ENCODE measurements at regions not wholly inside any gene's neighbourhood (a gene's known extent, or its start where the extent isn't known, plus 50 kb on each side); places are given as distances from the start of the nearest gene placed in this dataset.
"Not testable (repeated sequence)": the region's sequence is repeated elsewhere in the genome, so short reads cannot be mapped to it uniquely, and the experiment has no call there.

DNA sequence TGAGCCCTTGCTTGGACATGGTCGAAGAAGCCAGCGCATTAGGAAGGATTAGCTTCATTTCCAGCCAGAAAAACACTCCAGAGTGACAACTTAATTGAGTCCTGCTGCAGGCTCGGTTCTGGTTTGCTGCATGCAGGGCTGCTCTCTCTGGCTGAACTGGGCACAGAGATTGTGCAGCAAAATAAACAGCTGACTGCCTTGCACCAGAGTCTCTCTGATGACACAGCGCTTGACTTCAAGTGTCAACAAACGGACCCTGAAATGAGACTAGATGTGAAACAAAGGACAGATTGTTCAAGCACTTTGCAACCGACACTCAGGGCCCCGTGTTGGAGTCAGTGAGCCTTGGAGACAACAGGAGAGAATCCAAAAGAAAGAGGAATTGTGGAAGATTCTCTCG, 197.3 kb upstream of the LRRC61 start (continued):
- TF ChIP-seq, protein P1, sequence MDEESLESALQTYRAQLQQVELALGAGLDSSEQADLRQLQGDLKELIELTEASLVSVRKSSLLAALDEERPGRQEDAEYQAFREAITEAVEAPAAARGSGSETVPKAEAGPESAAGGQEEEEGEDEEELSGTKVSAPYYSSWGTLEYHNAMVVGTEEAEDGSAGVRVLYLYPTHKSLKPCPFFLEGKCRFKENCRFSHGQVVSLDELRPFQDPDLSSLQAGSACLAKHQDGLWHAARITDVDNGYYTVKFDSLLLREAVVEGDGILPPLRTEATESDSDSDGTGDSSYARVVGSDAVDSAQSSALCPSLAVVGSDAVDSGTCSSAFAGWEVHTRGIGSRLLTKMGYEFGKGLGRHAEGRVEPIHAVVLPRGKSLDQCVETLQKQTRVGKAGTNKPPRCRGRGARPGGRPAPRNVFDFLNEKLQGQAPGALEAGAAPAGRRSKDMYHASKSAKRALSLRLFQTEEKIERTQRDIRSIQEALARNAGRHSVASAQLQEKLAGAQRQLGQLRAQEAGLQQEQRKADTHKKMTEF (CRISPR knock-in tag; IDR thresholded peaks at IDR 0.05), result peak; percentile 76
- TF ChIP-seq REPIN1 (CRISPR knock-in tag; IDR thresholded peaks at IDR 0.05; ENCODE audit: borderline replicate concordance, low read depth) (0 out of 2 replicates have a peak, but pooled peaks have one; percentile 19), ELF3 (CRISPR knock-in tag; IDR thresholded peaks at IDR 0.05) (peak; percentile 63), KDM6A (CRISPR knock-in tag; IDR thresholded peaks at IDR 0.05; ENCODE audit: low read depth) (0 out of 2 replicates have a peak, but pooled peaks have one; percentile 50), NR2F6 (CRISPR knock-in tag; IDR thresholded peaks at IDR 0.05) (peak; percentile 55), PAXIP1 (CRISPR knock-in tag; conservative IDR thresholded peaks at IDR 0.05) (peak; percentile 51; the same call in 1 of the 2 replicates), TARDBP (CRISPR knock-in tag; IDR thresholded peaks at IDR 0.05) (peak; percentile 45; the same call in 1 of the 2 replicates), PHF5A (CRISPR knock-in tag; IDR thresholded peaks at IDR 0.05; ENCODE audit: low read depth, unreplicated experiment) (peak; percentile 28), ISL2 (CRISPR knock-in tag; IDR thresholded peaks at IDR 0.05) (peak; percentile 88), FOXK2 (IDR thresholded peaks at IDR 0.05) (peak; percentile 70; the same call in 1 of the 2 replicates), ZNF792 (CRISPR knock-in tag; IDR thresholded peaks at IDR 0.05) (peak; percentile 87; the same call in 1 of the 2 replicates), RARA (CRISPR knock-in tag; IDR thresholded peaks at IDR 0.05) (0 out of 2 replicates have a peak, but pooled peaks have one; percentile 64), YEATS4 (CRISPR knock-in tag; IDR thresholded peaks at IDR 0.05; ENCODE audit: borderline replicate concordance) (peak; percentile 49; the same call in 1 of the 2 replicates), ZNF644 (CRISPR knock-in tag; IDR thresholded peaks at IDR 0.05; ENCODE audit: low read depth) (peak; percentile 31; the same call in 1 of the 2 replicates), GATAD1 (CRISPR knock-in tag; IDR thresholded peaks at IDR 0.05) (peak; percentile 60), ZNF12 (CRISPR knock-in tag; IDR thresholded peaks at IDR 0.05) (peak; percentile 92), KMT2B (CRISPR knock-in tag; IDR thresholded peaks at IDR 0.05) (0 out of 2 replicates have a peak, but pooled peaks have one; percentile 41), FOXP1 (IDR thresholded peaks at IDR 0.05) (peak; percentile 62; the same call in 1 of the 2 replicates), FOXP1 (CRISPR knock-in tag; IDR thresholded peaks at IDR 0.05) (peak; percentile 78), THAP11 (CRISPR knock-in tag; IDR thresholded peaks at IDR 0.05) (peak; percentile 29; the same call in 1 of the 2 replicates), NCOA2 (CRISPR knock-in tag; IDR thresholded peaks at IDR 0.05) (peak; percentile 78), ERF (CRISPR knock-in tag; IDR thresholded peaks at IDR 0.05) (peak; percentile 39; the same call in 1 of the 2 replicates), HMG20B (CRISPR knock-in tag; conservative IDR thresholded peaks at IDR 0.05) (peak; percentile 59; the same call in 1 of the 2 replicates)
- not testable (repeated sequence) for TF ChIP-seq NR2F6 (IDR thresholded peaks at IDR 0.05)
- TF ChIP-seq, protein P2, sequence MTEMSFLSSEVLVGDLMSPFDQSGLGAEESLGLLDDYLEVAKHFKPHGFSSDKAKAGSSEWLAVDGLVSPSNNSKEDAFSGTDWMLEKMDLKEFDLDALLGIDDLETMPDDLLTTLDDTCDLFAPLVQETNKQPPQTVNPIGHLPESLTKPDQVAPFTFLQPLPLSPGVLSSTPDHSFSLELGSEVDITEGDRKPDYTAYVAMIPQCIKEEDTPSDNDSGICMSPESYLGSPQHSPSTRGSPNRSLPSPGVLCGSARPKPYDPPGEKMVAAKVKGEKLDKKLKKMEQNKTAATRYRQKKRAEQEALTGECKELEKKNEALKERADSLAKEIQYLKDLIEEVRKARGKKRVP (CRISPR knock-in tag; IDR thresholded peaks at IDR 0.05), result peak in 1 of 2 experiments; percentile 61; a peak in 1 of 4 replicates
- TF ChIP-seq, protein P3, sequence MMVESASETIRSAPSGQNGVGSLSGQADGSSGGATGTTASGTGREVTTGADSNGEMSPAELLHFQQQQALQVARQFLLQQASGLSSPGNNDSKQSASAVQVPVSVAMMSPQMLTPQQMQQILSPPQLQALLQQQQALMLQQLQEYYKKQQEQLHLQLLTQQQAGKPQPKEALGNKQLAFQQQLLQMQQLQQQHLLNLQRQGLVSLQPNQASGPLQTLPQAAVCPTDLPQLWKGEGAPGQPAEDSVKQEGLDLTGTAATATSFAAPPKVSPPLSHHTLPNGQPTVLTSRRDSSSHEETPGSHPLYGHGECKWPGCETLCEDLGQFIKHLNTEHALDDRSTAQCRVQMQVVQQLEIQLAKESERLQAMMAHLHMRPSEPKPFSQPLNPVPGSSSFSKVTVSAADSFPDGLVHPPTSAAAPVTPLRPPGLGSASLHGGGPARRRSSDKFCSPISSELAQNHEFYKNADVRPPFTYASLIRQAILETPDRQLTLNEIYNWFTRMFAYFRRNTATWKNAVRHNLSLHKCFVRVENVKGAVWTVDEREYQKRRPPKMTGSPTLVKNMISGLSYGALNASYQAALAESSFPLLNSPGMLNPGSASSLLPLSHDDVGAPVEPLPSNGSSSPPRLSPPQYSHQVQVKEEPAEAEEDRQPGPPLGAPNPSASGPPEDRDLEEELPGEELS (CRISPR knock-in tag; IDR thresholded peaks at IDR 0.05), result peak; percentile 88
